ENCODE measurements at regions not wholly inside any gene's neighbourhood (a gene's known extent, or its start where the extent isn't known, plus 50 kb on each side); places are given as distances from the start of the nearest gene placed in this dataset.
"Not testable (repeated sequence)": the region's sequence is repeated elsewhere in the genome, so short reads cannot be mapped to it uniquely, and the experiment has no call there.

- DNase-seq (no peak), ATAC-seq (replicated peaks in 1 of 2) (no peak)
- Mint-ChIP-seq H3K9me3 (peaks cover 0 to 2% of the 10 kb centered on the region in 2 donors), H3K36me3 (ENCODE audit: insufficient read depth in 2 of 2) (no peaks in the 10 kb centered on the region), H3K27ac (no peak overlapping the region), H3K4me3 (no peak overlapping the region), H3K27me3 (ENCODE audit: low read depth) (peaks cover 32% of the 10 kb centered on the region), H3K4me1 (ENCODE audit: low read depth) (peaks cover 5% of the 10 kb centered on the region)
Observed at GRCh38 chr4:100935090-100935489, 412.2 kb downstream of the PPP3CA start.

- DNase-seq: no peak
- ATAC-seq (replicated peaks in 1 of 2): no peak
- H3K4me3 Mint-ChIP-seq: no peak overlapping the region
- H3K27ac Mint-ChIP-seq: no peak overlapping the region
- peaks cover 0 to 2% of the 10 kb centered on the region in 2 donors for H3K9me3 Mint-ChIP-seq
- peaks cover 28% of the 10 kb centered on the region for H3K27me3 Mint-ChIP-seq (ENCODE audit: low read depth)
- no peaks in the 10 kb centered on the region for H3K36me3 Mint-ChIP-seq (ENCODE audit: insufficient read depth in 2 of 2)
- peaks cover 5% of the 10 kb centered on the region for H3K4me1 Mint-ChIP-seq (ENCODE audit: low read depth)
Observed at GRCh38 chr4:100933628-100934027, 413.7 kb downstream of the PPP3CA start.

- ATAC-seq (replicated peaks in 1 of 2): no peak
- DNase-seq: no peak
- Mint-ChIP-seq H3K36me3 (ENCODE audit: insufficient read depth in 2 of 2) (no peaks in the 10 kb centered on the region), H3K27ac (no peak overlapping the region), H3K27me3 (ENCODE audit: low read depth) (peaks cover 13% of the 10 kb centered on the region), H3K9me3 (no peaks in the 10 kb centered on the region), H3K4me3 (no peak overlapping the region), H3K4me1 (ENCODE audit: low read depth) (peaks cover 5% of the 10 kb centered on the region)
Observed at GRCh38 chr4:100929758-100930157, 411.9 kb upstream of the EMCN start.

GRCh38 chr4:100929135-100929534 is 411.3 kb upstream of the EMCN start:
- peaks cover 19% of the 10 kb centered on the region for H3K27me3 Mint-ChIP-seq (ENCODE audit: low read depth)
- no peak for ATAC-seq (replicated peaks in 1 of 2)

GRCh38 chr4:100926039-100926717 is 408.4 kb upstream of the EMCN start:
- no peaks in the 10 kb centered on the region for H3K36me3 Mint-ChIP-seq (ENCODE audit: insufficient read depth in 2 of 2)
- H3K27ac Mint-ChIP-seq: no peak overlapping the region

More at GRCh38 chr4:100929135-100929534, 411.3 kb upstream of the EMCN start:
- Mint-ChIP-seq H3K36me3 (ENCODE audit: insufficient read depth in 2 of 2) (no peaks in the 10 kb centered on the region), H3K27ac (no peak overlapping the region), H3K4me1 (ENCODE audit: low read depth) (peaks cover 5% of the 10 kb centered on the region), H3K9me3 (no peaks in the 10 kb centered on the region), H3K4me3 (no peak overlapping the region)
- no peak for DNase-seq

GRCh38 chr4:100913685-100914084 is 395.9 kb upstream of the EMCN start:
- Mint-ChIP-seq H3K36me3 (ENCODE audit: insufficient read depth in 2 of 2) (peaks cover 0 to 5% of the 10 kb centered on the region in 2 donors), H3K4me3 (no peak overlapping the region), H3K9me3 (peaks cover 0 to 3% of the 10 kb centered on the region in 2 donors), H3K4me1 (ENCODE audit: low read depth) (no peaks in the 10 kb centered on the region), H3K27ac (no peak overlapping the region), H3K27me3 (ENCODE audit: low read depth) (peaks cover 12% of the 10 kb centered on the region)
- no peak for ATAC-seq (replicated peaks in 1 of 2)
- no peak for DNase-seq

More at GRCh38 chr4:100926039-100926717, 408.4 kb upstream of the EMCN start:
- ATAC-seq (replicated peaks in 1 of 2) (no peak), DNase-seq (no peak)
- no peak overlapping the region for H3K4me3 Mint-ChIP-seq
- peaks cover 13% of the 10 kb centered on the region for H3K27me3 Mint-ChIP-seq (ENCODE audit: low read depth)
- no peaks in the 10 kb centered on the region for H3K4me1 Mint-ChIP-seq (ENCODE audit: low read depth)
- peaks cover 2% of the 10 kb centered on the region in 2 donors for H3K9me3 Mint-ChIP-seq

- H3K4me3 Mint-ChIP-seq: no peak overlapping the region
- H3K36me3 Mint-ChIP-seq (ENCODE audit: insufficient read depth in 2 of 2): no peaks in the 10 kb centered on the region
- H3K27me3 Mint-ChIP-seq (ENCODE audit: low read depth): peaks cover under 1% of the 10 kb centered on the region
- ATAC-seq (replicated peaks in 1 of 2) (no peak), DNase-seq (no peak)
- no peak overlapping the region for H3K27ac Mint-ChIP-seq
- no peaks in the 10 kb centered on the region for H3K4me1 Mint-ChIP-seq (ENCODE audit: low read depth)
- no peaks in the 10 kb centered on the region for H3K9me3 Mint-ChIP-seq
Observed at GRCh38 chr4:100908540-100908939, 390.7 kb upstream of the EMCN start.

GRCh38 chr4:100907465-100908454 is 389.9 kb upstream of the EMCN start:
- Mint-ChIP-seq H3K9me3 (no peaks in the 10 kb centered on the region), H3K4me1 (ENCODE audit: low read depth) (no peaks in the 10 kb centered on the region), H3K4me3 (no peak overlapping the region), H3K27me3 (ENCODE audit: low read depth) (peaks cover 7% of the 10 kb centered on the region), H3K36me3 (ENCODE audit: insufficient read depth in 2 of 2) (no peaks in the 10 kb centered on the region), H3K27ac (no peak overlapping the region)
- DNase-seq (no peak), ATAC-seq (replicated peaks in 1 of 2) (no peak)

- Mint-ChIP-seq H3K27me3 (ENCODE audit: low read depth) (peaks cover 7% of the 10 kb centered on the region), H3K4me3 (no peak overlapping the region), H3K9me3 (no peaks in the 10 kb centered on the region), H3K27ac (no peak overlapping the region), H3K4me1 (ENCODE audit: low read depth) (no peaks in the 10 kb centered on the region), H3K36me3 (ENCODE audit: insufficient read depth in 2 of 2) (no peaks in the 10 kb centered on the region)
- ATAC-seq (replicated peaks in 1 of 2) (no peak), DNase-seq (no peak)
Observed at GRCh38 chr4:100906973-100907372, 389.2 kb upstream of the EMCN start.

- not testable (repeated sequence) for DNase-seq; H3K9me3 Mint-ChIP-seq; H3K4me3 Mint-ChIP-seq; H3K4me1 Mint-ChIP-seq (ENCODE audit: low read depth); ATAC-seq (replicated peaks in 1 of 2); H3K27ac Mint-ChIP-seq; H3K36me3 Mint-ChIP-seq (ENCODE audit: insufficient read depth in 2 of 2)
- H3K27me3 Mint-ChIP-seq (ENCODE audit: low read depth): peaks cover 17% of the 10 kb centered on the region
Observed at GRCh38 chr4:100900945-100901344, 383.1 kb upstream of the EMCN start.

- ATAC-seq (replicated peaks in 1 of 2) (no peak), DNase-seq (no peak)
- Mint-ChIP-seq H3K27me3 (ENCODE audit: low read depth) (peaks cover 17% of the 10 kb centered on the region), H3K4me1 (ENCODE audit: low read depth) (peaks cover 13% of the 10 kb centered on the region), H3K9me3 (peaks cover 0 to 1% of the 10 kb centered on the region in 2 donors), H3K4me3 (no peak overlapping the region), H3K27ac (no peak overlapping the region), H3K36me3 (ENCODE audit: insufficient read depth in 2 of 2) (no peaks in the 10 kb centered on the region)
Observed at GRCh38 chr4:100900134-100900533, 382.3 kb upstream of the EMCN start.

GRCh38 chr4:100898844-100899243 is 381.0 kb upstream of the EMCN start:
- Mint-ChIP-seq H3K36me3 (ENCODE audit: insufficient read depth in 2 of 2) (no peaks in the 10 kb centered on the region), H3K4me3 (no peak overlapping the region), H3K27ac (no peak overlapping the region)

GRCh38 chr4:100895556-100896197 is 377.9 kb upstream of the EMCN start:
- H3K4me3 Mint-ChIP-seq: peak overlapping the region; percentile 69 to 92
- no peaks in the 10 kb centered on the region for H3K36me3 Mint-ChIP-seq (ENCODE audit: insufficient read depth in 2 of 2)
- no peaks in the 10 kb centered on the region for H3K27me3 Mint-ChIP-seq (ENCODE audit: low read depth)
- ATAC-seq (replicated peaks in 1 of 2) (peak; percentile 67 to 74), DNase-seq (no peak)
- H3K27ac Mint-ChIP-seq: peak overlapping the region; percentile 92
- H3K4me1 Mint-ChIP-seq (ENCODE audit: low read depth): peaks cover 19% of the 10 kb centered on the region
- peaks cover 1 to 2% of the 10 kb centered on the region in 2 donors for H3K9me3 Mint-ChIP-seq

More at GRCh38 chr4:100898844-100899243, 381.0 kb upstream of the EMCN start:
- peaks cover 17% of the 10 kb centered on the region for H3K27me3 Mint-ChIP-seq (ENCODE audit: low read depth)
- ATAC-seq (replicated peaks in 1 of 2): no peak
- no peak for DNase-seq
- H3K4me1 Mint-ChIP-seq (ENCODE audit: low read depth): peaks cover 19% of the 10 kb centered on the region
- peaks cover 0 to 1% of the 10 kb centered on the region in 2 donors for H3K9me3 Mint-ChIP-seq

All from activated T-cell treated with anti-CD3 and anti-CD28 coated beads, Interleukin-2, amount 50 U/mL, for 72 hours (primary cell).